ENCODE measurements at regions not wholly inside any gene's neighbourhood (a gene's known extent, or its start where the extent isn't known, plus 50 kb on each side); places are given as distances from the start of the nearest gene placed in this dataset.
A peak's percentile ranks its signal among the peaks of the same experiment; 100 is the strongest.
"Not testable (repeated sequence)": the region's sequence is repeated elsewhere in the genome, so short reads cannot be mapped to it uniquely, and the experiment has no call there.

DNA sequence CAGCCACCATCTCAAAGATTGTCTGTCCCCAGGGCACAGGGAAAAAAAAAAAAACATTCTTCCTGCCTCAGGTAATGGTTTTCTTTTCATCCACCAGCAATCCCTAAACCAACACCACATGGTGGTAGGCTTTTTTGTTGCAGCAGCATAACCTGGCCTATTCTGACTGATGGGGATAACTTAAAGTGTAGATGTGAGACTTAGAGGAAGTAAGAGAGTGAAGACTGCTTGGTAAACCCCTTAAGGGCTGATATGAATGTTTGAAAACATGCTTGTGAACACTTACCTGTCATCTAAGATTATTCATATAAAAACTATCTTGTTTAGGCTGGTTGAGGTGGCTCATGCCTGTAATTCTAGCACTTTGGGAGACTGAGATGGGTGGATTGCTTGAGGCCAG lies 130.2 kb upstream of the RAP1B start:
- peaks cover 51% of the 10 kb centered on the region for H3K4me1 Mint-ChIP-seq (ENCODE audit: unreplicated experiment)
- TF ChIP-seq, protein P1, sequence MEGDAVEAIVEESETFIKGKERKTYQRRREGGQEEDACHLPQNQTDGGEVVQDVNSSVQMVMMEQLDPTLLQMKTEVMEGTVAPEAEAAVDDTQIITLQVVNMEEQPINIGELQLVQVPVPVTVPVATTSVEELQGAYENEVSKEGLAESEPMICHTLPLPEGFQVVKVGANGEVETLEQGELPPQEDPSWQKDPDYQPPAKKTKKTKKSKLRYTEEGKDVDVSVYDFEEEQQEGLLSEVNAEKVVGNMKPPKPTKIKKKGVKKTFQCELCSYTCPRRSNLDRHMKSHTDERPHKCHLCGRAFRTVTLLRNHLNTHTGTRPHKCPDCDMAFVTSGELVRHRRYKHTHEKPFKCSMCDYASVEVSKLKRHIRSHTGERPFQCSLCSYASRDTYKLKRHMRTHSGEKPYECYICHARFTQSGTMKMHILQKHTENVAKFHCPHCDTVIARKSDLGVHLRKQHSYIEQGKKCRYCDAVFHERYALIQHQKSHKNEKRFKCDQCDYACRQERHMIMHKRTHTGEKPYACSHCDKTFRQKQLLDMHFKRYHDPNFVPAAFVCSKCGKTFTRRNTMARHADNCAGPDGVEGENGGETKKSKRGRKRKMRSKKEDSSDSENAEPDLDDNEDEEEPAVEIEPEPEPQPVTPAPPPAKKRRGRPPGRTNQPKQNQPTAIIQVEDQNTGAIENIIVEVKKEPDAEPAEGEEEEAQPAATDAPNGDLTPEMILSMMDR (IDR thresholded peaks at IDR 0.05): no peak
- H3K27ac Mint-ChIP-seq (ENCODE audit: unreplicated experiment): peak overlapping the region; percentile 68
- H3K27me3 Mint-ChIP-seq (ENCODE audit: unreplicated experiment): no peaks in the 10 kb centered on the region
- H3K4me3 Mint-ChIP-seq (ENCODE audit: unreplicated experiment): no peak overlapping the region
- H3K9me3 Mint-ChIP-seq (ENCODE audit: unreplicated experiment): peaks cover 3% of the 10 kb centered on the region
- DNase-seq (ENCODE audit: extremely low spot score, unreplicated experiment): no peak
- no peaks in the 10 kb centered on the region for H3K36me3 Mint-ChIP-seq (ENCODE audit: unreplicated experiment)

DNA sequence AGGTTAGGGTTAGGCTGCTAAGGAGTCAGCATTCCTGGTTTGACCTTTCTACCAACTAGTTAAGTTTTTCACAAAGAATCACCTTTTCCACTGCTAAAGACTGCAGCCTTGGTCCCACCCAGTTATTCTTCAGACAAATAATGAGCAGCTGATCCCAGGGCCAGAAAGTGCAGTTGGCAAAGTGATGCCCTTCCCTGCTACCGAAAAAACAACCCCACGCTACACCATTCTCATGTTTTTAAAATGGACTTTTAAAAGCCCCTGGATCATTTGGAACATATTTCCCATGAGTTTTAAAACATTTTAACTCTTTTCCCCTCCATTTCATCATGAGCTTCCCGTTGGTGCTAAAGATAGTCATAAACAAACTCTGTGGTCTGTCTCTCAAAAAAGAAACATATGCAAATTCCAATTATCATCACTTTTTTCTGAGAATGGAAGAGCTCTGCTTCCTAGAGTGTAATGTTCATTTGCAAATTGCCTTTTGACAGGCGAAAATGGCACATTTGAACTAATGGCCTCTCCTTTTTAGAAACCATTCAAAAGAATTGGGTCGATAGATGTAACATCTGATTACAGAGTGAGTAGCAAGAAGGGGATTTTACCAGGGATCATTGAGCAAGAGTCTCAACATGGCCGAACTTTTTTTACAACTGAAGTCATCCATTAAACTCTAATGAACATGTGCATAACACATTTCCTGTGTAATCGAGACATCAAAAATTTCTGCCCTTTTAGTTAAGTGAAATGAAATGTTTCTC lies 129.3 kb upstream of the RAP1B start:
- TF ChIP-seq, protein P1 (IDR thresholded peaks at IDR 0.05): no peak
- peaks cover 51% of the 10 kb centered on the region for H3K4me1 Mint-ChIP-seq (ENCODE audit: unreplicated experiment)
- H3K36me3 Mint-ChIP-seq (ENCODE audit: unreplicated experiment): no peaks in the 10 kb centered on the region
- H3K9me3 Mint-ChIP-seq (ENCODE audit: unreplicated experiment): peaks cover 3% of the 10 kb centered on the region
- no peaks in the 10 kb centered on the region for H3K27me3 Mint-ChIP-seq (ENCODE audit: unreplicated experiment)
- no peak overlapping the region for H3K4me3 Mint-ChIP-seq (ENCODE audit: unreplicated experiment)
- no peak for DNase-seq (ENCODE audit: extremely low spot score, unreplicated experiment)
- H3K27ac Mint-ChIP-seq (ENCODE audit: unreplicated experiment): peak overlapping the region; percentile 23

DNA sequence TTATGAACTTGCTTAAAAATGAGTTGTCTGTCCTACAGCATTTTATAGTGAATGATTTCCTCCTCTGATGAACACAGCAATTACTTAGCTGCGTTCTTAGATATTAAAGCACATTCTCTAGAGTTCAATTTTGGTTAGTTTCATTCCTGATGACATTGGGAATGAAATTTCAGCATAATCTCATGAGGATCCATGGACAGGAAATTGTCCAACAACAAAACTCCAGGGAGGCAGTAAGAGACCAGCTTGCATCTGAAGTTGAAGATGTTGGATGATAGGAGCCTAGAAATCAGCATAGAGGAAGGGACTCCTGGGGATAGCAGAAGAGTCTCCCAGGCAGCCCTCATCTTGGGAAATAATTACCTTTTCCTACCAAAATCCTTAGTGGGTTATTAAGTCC lies 128.7 kb upstream of the RAP1B start:
- no peak for DNase-seq (ENCODE audit: extremely low spot score, unreplicated experiment)
- TF ChIP-seq, protein P1 (IDR thresholded peaks at IDR 0.05): no peak
- no peak overlapping the region for H3K27ac Mint-ChIP-seq (ENCODE audit: unreplicated experiment)
- H3K36me3 Mint-ChIP-seq (ENCODE audit: unreplicated experiment): no peaks in the 10 kb centered on the region
- H3K4me1 Mint-ChIP-seq (ENCODE audit: unreplicated experiment): peaks cover 51% of the 10 kb centered on the region
- H3K9me3 Mint-ChIP-seq (ENCODE audit: unreplicated experiment): peaks cover 3% of the 10 kb centered on the region
- H3K4me3 Mint-ChIP-seq (ENCODE audit: unreplicated experiment): no peak overlapping the region
- H3K27me3 Mint-ChIP-seq (ENCODE audit: unreplicated experiment): no peaks in the 10 kb centered on the region

DNA sequence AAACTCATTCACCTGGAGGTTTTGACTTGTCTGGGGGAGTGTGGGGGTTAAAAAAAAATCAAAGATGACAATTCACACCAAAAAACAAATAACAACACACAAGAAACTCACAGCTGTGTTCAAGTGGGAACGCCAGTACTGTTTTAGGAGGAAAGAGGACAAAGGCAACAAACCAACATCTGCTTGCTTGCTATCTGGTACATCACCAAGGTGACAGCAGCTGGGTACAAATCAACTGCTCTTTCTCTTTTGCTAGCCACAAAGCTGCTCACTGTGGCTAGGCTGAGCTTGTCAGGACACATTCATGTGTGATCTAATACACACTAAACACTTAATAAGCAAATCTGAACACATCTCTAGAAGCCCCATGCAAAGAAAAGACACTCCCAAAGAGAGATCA lies 128.0 kb upstream of the RAP1B start:
- peak overlapping the region; percentile 56 for H3K27ac Mint-ChIP-seq (ENCODE audit: unreplicated experiment)
- no peaks in the 10 kb centered on the region for H3K27me3 Mint-ChIP-seq (ENCODE audit: unreplicated experiment)
- H3K36me3 Mint-ChIP-seq (ENCODE audit: unreplicated experiment): no peaks in the 10 kb centered on the region
- no peak overlapping the region for H3K4me3 Mint-ChIP-seq (ENCODE audit: unreplicated experiment)
- H3K4me1 Mint-ChIP-seq (ENCODE audit: unreplicated experiment): peaks cover 51% of the 10 kb centered on the region
- peaks cover 3% of the 10 kb centered on the region for H3K9me3 Mint-ChIP-seq (ENCODE audit: unreplicated experiment)
- no peak for DNase-seq (ENCODE audit: extremely low spot score, unreplicated experiment)
- TF ChIP-seq, protein P1 (IDR thresholded peaks at IDR 0.05): no peak

DNA sequence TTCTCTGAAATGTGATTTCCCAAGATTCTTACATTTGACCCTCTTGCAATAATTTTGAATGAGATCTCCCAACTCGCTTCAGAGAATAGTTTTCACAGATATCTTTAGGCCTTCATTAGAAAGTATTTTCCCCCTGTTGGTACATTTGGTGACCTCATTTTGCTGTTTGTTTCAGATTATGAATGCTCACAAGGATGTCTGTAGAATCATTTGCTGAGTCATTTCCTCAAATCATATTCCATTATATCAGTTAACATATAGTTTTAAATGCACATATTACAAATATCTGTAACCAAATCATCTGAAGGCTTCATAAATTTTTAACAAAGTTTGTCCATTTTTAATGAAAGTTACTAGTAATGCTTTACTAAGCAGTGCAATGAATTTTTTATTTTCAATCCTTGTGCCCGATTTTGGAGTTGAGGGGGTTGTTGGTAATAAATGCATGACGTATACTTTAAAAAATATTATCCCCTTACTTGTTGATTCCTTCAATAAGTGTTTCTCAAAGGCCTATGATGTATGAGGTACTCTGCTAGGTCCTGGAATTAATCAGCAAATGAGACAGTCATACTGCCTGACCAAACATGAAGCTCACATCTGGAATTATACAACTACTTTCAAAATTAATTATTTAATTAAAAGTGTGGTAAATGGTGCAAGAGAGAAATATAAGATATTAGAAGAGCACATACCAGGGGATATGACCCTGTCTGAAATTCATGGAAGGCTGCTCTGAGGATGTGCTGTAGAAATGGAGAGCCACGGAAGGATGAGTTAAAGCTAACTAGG lies 126.9 kb upstream of the RAP1B start:
- Mint-ChIP-seq H3K4me3 (ENCODE audit: unreplicated experiment) (no peak overlapping the region), H3K4me1 (ENCODE audit: unreplicated experiment) (peaks cover 47% of the 10 kb centered on the region), H3K27ac (ENCODE audit: unreplicated experiment) (peak overlapping the region; percentile 50), H3K27me3 (ENCODE audit: unreplicated experiment) (no peaks in the 10 kb centered on the region), H3K36me3 (ENCODE audit: unreplicated experiment) (no peaks in the 10 kb centered on the region), H3K9me3 (ENCODE audit: unreplicated experiment) (peaks cover 3% of the 10 kb centered on the region)
- no peak for DNase-seq (ENCODE audit: extremely low spot score, unreplicated experiment)
- TF ChIP-seq, protein P1 (IDR thresholded peaks at IDR 0.05): no peak

DNA sequence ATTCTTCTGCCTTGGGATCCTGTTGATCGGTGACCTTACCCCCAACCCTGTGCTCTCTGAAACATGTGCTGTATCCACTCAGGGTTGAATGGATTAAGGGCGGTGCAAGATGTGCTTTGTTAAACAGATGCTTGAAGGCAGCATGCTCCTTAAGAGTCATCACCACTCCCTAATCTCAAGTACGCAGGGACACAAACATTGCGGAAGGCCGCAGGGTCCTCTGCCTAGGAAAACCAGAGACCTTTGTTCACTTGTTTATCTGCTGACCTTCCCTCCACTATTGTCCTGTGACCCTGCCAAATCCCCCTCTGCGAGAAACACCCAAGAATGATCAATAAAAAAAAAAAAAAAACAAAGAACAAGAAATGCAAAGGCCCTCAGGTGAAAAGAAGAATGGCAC lies 126.1 kb upstream of the RAP1B start:
- not testable (repeated sequence) for H3K27me3 Mint-ChIP-seq (ENCODE audit: unreplicated experiment); H3K4me3 Mint-ChIP-seq (ENCODE audit: unreplicated experiment); DNase-seq (ENCODE audit: extremely low spot score, unreplicated experiment); H3K9me3 Mint-ChIP-seq (ENCODE audit: unreplicated experiment); H3K27ac Mint-ChIP-seq (ENCODE audit: unreplicated experiment); H3K36me3 Mint-ChIP-seq (ENCODE audit: unreplicated experiment)
- peaks cover 40% of the 10 kb centered on the region for H3K4me1 Mint-ChIP-seq (ENCODE audit: unreplicated experiment)

DNA sequence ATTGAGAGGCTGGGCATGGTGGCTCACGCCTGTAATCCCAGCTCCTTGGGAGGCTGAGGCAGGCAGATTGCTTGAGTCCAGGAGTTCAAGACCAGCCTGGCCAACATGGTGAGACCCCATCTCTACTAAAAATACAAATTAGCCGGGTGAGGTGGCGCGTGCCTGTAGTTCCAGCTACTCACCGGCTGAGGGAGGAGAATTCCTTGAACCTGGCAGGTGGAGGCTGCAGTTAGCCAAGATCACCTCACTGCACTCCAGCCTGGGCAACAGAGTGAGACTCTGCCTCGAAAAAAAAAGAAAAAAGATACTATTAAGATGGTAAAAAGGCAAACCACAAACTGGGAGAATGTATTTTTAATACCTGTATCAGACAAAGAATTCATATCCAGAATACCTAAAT lies 124.2 kb upstream of the RAP1B start:
- DNase-seq (ENCODE audit: extremely low spot score, unreplicated experiment); H3K36me3 Mint-ChIP-seq (ENCODE audit: unreplicated experiment); H3K4me3 Mint-ChIP-seq (ENCODE audit: unreplicated experiment); H3K9me3 Mint-ChIP-seq (ENCODE audit: unreplicated experiment); H3K27me3 Mint-ChIP-seq (ENCODE audit: unreplicated experiment); H3K27ac Mint-ChIP-seq (ENCODE audit: unreplicated experiment): not testable (repeated sequence)
- H3K4me1 Mint-ChIP-seq (ENCODE audit: unreplicated experiment): peaks cover 28% of the 10 kb centered on the region
